ENCODE measurements at regions not wholly inside any gene's neighbourhood (a gene's known extent, or its start where the extent isn't known, plus 50 kb on each side); places are given as distances from the start of the nearest gene placed in this dataset.

DNA sequence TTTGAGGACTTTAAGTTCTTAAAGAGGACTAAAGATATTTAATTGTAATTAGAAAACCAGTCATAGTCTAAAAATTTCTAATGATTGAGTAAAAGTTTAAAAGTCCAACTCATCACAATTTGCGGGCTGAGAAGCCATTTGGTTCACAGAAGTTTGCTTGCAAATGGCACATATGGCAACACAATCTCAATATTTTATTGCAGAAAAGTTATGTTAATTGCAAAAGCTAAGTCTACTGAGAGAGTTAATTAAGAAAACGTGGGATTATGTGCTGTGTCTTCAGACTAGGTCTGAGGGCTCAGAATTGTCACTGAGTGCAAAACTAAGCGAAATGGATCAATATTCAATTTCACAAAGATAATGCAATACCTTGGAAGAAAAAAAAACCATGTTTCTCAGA lies 289.7 kb downstream of the PYDC2 start:
- DNase-seq (ENCODE audit: low read depth), result no peak
- TF ChIP-seq, protein P1, sequence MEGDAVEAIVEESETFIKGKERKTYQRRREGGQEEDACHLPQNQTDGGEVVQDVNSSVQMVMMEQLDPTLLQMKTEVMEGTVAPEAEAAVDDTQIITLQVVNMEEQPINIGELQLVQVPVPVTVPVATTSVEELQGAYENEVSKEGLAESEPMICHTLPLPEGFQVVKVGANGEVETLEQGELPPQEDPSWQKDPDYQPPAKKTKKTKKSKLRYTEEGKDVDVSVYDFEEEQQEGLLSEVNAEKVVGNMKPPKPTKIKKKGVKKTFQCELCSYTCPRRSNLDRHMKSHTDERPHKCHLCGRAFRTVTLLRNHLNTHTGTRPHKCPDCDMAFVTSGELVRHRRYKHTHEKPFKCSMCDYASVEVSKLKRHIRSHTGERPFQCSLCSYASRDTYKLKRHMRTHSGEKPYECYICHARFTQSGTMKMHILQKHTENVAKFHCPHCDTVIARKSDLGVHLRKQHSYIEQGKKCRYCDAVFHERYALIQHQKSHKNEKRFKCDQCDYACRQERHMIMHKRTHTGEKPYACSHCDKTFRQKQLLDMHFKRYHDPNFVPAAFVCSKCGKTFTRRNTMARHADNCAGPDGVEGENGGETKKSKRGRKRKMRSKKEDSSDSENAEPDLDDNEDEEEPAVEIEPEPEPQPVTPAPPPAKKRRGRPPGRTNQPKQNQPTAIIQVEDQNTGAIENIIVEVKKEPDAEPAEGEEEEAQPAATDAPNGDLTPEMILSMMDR (IDR thresholded peaks at IDR 0.05; ENCODE audit: insufficient read depth, low read depth, low read length), result no peak
- no peak overlapping the region for H3K4me3 ChIP-seq (ENCODE audit: low read depth, low read length)

DNA sequence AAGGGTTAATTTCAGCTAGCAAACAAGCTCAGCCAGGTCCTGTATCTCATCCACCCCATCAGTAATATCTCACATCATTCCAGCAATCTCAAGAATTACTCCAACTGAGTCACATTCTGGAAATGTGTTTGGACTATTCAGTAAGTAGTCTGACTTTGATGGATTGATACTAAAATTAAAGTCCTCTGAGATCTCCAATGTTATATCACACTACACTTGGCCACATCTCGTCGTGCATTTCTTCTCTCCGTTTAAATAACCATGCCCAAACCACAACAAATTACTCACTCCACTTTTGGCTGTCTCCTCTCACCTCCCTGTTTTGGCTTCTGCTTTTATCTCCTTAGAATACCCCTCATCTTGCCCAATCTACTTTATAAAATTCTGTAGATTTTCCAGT lies 292.2 kb downstream of the PYDC2 start:
- TF ChIP-seq, protein P1 (IDR thresholded peaks at IDR 0.05; ENCODE audit: insufficient read depth, low read depth, low read length), result no peak
- DNase-seq (ENCODE audit: low read depth), result no peak
- H3K4me3 ChIP-seq (ENCODE audit: low read depth, low read length), result no peak overlapping the region

DNA sequence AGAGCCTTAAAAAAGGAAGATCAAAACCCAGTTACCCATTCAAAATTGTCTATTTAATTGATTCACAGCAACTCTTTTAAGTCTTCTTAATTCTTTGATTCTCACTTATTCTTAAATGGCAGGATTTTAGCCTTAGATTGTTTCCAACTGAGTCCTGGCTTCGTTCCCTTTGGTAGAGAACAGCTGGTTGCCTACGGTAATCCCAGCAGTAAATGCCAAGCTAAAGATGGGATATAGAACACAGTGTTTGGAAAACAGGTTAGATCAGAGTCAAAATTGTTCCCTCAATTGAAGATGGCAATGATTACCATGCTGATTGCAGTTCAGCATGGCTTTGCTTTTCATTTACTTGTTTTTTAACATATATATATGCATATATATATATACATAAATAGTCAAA lies 300.9 kb downstream of the PYDC2 start:
- TF ChIP-seq, protein P1 (IDR thresholded peaks at IDR 0.05; ENCODE audit: insufficient read depth, low read depth, low read length), result no peak
- no peak overlapping the region for H3K4me3 ChIP-seq (ENCODE audit: low read depth, low read length)
- no peak for DNase-seq (ENCODE audit: low read depth)

DNA sequence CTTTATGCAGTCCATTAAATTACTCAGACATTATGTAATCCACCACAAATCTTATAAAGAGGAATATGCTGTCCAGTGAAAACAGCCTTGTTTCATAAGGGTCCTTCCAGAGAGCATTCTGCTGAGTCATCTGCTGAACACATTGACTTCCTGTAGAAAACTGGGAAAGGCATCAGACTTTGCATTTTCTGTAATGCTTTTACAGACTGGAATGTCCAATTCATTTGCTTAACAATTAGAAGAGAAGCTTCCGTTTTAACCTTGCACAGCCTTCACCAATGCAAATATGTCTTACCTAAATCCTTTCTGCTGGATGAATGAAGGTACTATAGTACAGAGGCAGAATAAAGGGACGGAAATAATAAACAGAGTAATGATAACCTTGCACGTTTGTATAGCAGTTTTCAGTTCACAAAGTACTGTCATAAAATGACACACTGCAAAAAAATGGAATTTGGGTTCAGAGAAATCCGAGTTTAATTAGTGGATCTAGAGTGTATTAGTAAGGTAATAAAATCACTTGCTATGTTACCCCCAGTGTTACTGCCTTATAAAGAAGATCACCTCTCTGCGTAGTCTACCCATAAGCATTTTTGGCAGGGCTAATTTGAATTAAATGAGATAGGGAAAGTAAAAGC lies 301.5 kb downstream of the PYDC2 start:
- no peak overlapping the region for H3K4me3 ChIP-seq (ENCODE audit: low read depth, low read length)
- DNase-seq (ENCODE audit: low read depth), result peak; percentile 9
- TF ChIP-seq, protein P1 (IDR thresholded peaks at IDR 0.05; ENCODE audit: insufficient read depth, low read depth, low read length), result no peak

DNA sequence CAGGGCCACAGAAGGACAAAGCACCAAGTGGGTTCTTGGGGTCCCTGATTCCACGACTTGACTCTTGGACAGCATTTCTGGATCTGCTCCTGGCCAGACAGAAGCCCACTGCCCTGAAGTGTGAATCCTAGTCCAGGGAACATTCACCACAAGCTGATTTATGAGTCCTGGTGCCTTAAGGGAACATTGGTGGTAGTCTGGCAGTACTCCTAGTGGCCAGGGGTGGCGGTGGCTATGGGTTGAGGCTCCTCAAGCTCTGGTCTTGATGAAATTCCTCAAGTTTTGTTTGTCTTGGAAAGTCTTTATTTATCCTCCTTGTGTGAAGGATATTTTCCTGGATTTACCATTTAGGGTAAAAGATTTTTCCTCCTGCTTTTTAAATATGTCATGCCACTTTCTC lies 307.5 kb downstream of the PYDC2 start:
- DNase-seq (ENCODE audit: low read depth), result no peak
- TF ChIP-seq, protein P1 (IDR thresholded peaks at IDR 0.05; ENCODE audit: insufficient read depth, low read depth, low read length), result no peak
- H3K4me3 ChIP-seq (ENCODE audit: low read depth, low read length), result no peak overlapping the region

DNA sequence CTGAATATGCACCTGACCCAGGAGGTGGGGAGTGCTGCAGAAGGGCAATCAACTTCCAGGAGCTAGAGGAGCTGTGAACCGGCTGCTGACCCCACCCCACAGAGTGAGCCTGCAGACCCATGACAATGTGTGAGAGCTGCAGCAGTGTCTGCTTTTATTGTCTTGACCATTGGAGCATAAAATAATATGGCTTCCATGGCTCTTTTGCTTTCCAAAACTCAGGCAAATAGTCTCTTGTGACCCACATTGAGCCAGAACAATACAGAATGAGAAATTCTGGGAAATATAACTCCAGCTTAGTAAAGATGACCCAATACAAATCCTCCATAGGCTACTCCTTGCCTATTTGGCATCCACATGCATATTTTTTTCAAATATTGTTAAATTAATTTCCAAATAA lies 309.6 kb downstream of the PYDC2 start:
- no peak overlapping the region for H3K4me3 ChIP-seq (ENCODE audit: low read depth, low read length)
- TF ChIP-seq, protein P1 (IDR thresholded peaks at IDR 0.05; ENCODE audit: insufficient read depth, low read depth, low read length), result no peak
- DNase-seq (ENCODE audit: low read depth), result no peak

DNA sequence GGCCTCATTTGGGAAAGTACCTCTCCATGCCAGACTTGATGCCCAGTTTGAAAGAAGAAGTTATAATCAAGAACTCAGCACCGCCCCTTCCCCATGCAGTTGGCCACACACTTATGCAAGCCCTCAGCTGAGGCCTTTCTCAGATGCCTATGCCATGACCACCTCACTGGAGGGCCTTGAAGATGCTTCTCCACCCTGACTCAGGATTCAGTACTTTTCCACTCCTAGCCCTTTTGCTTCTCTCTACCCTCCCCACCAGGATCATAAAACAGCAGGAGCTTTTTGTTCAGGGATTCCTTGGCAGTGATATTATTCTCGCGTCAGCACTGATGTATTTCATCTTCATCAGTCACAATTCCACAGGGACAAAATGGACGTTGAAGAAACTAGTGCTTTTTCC lies 313.5 kb downstream of the PYDC2 start:
- TF ChIP-seq, protein P1 (IDR thresholded peaks at IDR 0.05; ENCODE audit: insufficient read depth, low read depth, low read length), result no peak
- H3K4me3 ChIP-seq (ENCODE audit: low read depth, low read length), result no peak overlapping the region
- DNase-seq (ENCODE audit: low read depth), result peak; percentile 0
